SK-N-SH treated with all-trans-retinoic acid at 6 μM for 48 hours (cell line): ENCODE measurements at regions not wholly inside any gene's neighbourhood (a gene's known extent, or its start where the extent isn't known, plus 50 kb on each side); places are given as distances from the start of the nearest gene placed in this dataset.

Experiments
- ATAC-seq: fragments of 200-7000 bp; cut with Tn5 transposase; 3 replicates; pipeline ENCODE4 v1.9.1; 2020; ENCODE audit warnings: mild to moderate bottlenecking, moderate library complexity
- BACH2 ChIP-seq: fragments of 250-450 bp; sonication (Bioruptor Pico); IDR thresholded peaks from 2 replicates; pipeline ENCODE4 v1.9.0; 2021; ENCODE audit warnings: mild to moderate bottlenecking, borderline replicate concordance
- CREB5 ChIP-seq: fragments of 250-450 bp; sonication (Bioruptor Pico); IDR thresholded peaks from 2 replicates; pipeline ENCODE4 v1.5.1; 2020; ENCODE audit warnings: low read depth, mild to moderate bottlenecking, moderate library complexity
- CSDC2 ChIP-seq: fragments of 250-450 bp; sonication (Bioruptor Pico); IDR thresholded peaks from 2 replicates; pipeline ENCODE4 v1.5.0; 2020; ENCODE audit warnings: mild to moderate bottlenecking, moderate library complexity
- ESRRG ChIP-seq: fragments of 250-450 bp; sonication (Bioruptor Pico); IDR thresholded peaks from 2 replicates; pipeline ENCODE4 v1.6.1; 2021; ENCODE audit warnings: mild to moderate bottlenecking
- GLIS3 ChIP-seq: fragments of 250-450 bp; sonication (Bioruptor Pico); IDR thresholded peaks from 2 replicates; pipeline ENCODE4 v1.5.0; 2020; ENCODE audit warnings: mild to moderate bottlenecking, moderate library complexity
- OSR1 ChIP-seq: fragments of 250-450 bp; sonication (Bioruptor Pico); IDR thresholded peaks from 2 replicates; pipeline ENCODE4 v1.8.0; 2022; ENCODE audit warnings: moderate library complexity, mild to moderate bottlenecking, inconsistent platforms
- PATZ1 ChIP-seq: fragments of 250-450 bp; sonication (Bioruptor Pico); IDR thresholded peaks from 2 replicates; pipeline ENCODE4 v1.8.0; 2020; ENCODE audit warnings: mild to moderate bottlenecking, moderate library complexity, borderline replicate concordance
- PPARA ChIP-seq: fragments of 250-450 bp; sonication (Bioruptor Pico); IDR thresholded peaks from 2 replicates; pipeline ENCODE4 v1.5.0; 2020; ENCODE audit warnings: mild to moderate bottlenecking, borderline replicate concordance
- RARB ChIP-seq: fragments of 250-450 bp; sonication (Bioruptor Pico); IDR thresholded peaks from 2 replicates; pipeline ENCODE4 v1.8.0; 2021; ENCODE audit warnings: mild to moderate bottlenecking, moderate library complexity
- TCF4 ChIP-seq: fragments of 250-450 bp; sonication (Bioruptor Pico); IDR thresholded peaks from 2 replicates; pipeline ENCODE4 v1.8.0; 2021; ENCODE audit warnings: mild to moderate bottlenecking, moderate library complexity, borderline replicate concordance
- TOX ChIP-seq: fragments of 250-450 bp; sonication (Bioruptor Pico); IDR thresholded peaks from 2 replicates; pipeline ENCODE4 v1.8.0; 2021; ENCODE audit warnings: mild to moderate bottlenecking, moderate library complexity, borderline replicate concordance
- ZC3H10 ChIP-seq: fragments of 250-450 bp; sonication (Bioruptor Pico); IDR thresholded peaks from 2 replicates; pipeline ENCODE4 v1.5.1; 2021; ENCODE audit warnings: mild to moderate bottlenecking, moderate library complexity
- ZFP3 ChIP-seq: fragments of 250-450 bp; sonication (Bioruptor Pico); IDR thresholded peaks from 2 replicates; pipeline ENCODE4 v1.5.0; 2020; ENCODE audit warnings: mild to moderate bottlenecking, moderate library complexity
- ZFP30 ChIP-seq: fragments of 450-650 bp; formaldehyde crosslinking; IDR thresholded peaks from 2 replicates; pipeline ENCODE4 v1.5.0; 2022; ENCODE audit warnings: mild to moderate bottlenecking, moderate library complexity
- ZNF70 ChIP-seq: fragments of 450-650 bp; formaldehyde crosslinking; IDR thresholded peaks from 2 replicates; pipeline ENCODE4 v1.5.0; 2020; ENCODE audit warnings: mild to moderate bottlenecking, moderate library complexity
- ZNF8 ChIP-seq: fragments of 450-650 bp; formaldehyde crosslinking; IDR thresholded peaks from 2 replicates; pipeline ENCODE4 v1.5.0; 2020; ENCODE audit warnings: mild to moderate bottlenecking, moderate library complexity
- TF ChIP-seq, protein P1 (sequence below): fragments of 250-450 bp; sonication (Bioruptor Pico); IDR thresholded peaks from 2 replicates; pipeline ENCODE4 v1.5.1; 2021; ENCODE audit warnings: mild to moderate bottlenecking, moderate library complexity
- TF ChIP-seq, protein P2 (sequence below): fragments of 250-450 bp; sonication (Bioruptor Pico); IDR thresholded peaks from 2 replicates; pipeline ENCODE4 v1.5.0; 2020; ENCODE audit warnings: mild to moderate bottlenecking, moderate library complexity

- TF ChIP-seq GLIS3 (CRISPR knock-in tag) (no peak), ZNF70 (CRISPR knock-in tag) (no peak), BACH2 (no peak), PPARA (CRISPR knock-in tag) (no peak), CREB5 (CRISPR knock-in tag) (no peak), ZC3H10 (CRISPR knock-in tag) (no peak), ZFP30 (CRISPR knock-in tag) (no peak), ZNF8 (CRISPR knock-in tag) (no peak), TOX (CRISPR knock-in tag) (no peak), PATZ1 (no peak), ZFP3 (CRISPR knock-in tag) (no peak), RARB (no peak), TCF4 (CRISPR knock-in tag) (no peak)
- TF ChIP-seq, protein P1, sequence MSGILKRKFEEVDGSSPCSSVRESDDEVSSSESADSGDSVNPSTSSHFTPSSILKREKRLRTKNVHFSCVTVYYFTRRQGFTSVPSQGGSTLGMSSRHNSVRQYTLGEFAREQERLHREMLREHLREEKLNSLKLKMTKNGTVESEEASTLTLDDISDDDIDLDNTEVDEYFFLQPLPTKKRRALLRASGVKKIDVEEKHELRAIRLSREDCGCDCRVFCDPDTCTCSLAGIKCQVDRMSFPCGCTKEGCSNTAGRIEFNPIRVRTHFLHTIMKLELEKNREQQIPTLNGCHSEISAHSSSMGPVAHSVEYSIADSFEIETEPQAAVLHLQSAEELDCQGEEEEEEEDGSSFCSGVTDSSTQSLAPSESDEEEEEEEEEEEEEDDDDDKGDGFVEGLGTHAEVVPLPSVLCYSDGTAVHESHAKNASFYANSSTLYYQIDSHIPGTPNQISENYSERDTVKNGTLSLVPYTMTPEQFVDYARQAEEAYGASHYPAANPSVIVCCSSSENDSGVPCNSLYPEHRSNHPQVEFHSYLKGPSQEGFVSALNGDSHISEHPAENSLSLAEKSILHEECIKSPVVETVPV, result no peak
- TF ChIP-seq, protein P2, sequence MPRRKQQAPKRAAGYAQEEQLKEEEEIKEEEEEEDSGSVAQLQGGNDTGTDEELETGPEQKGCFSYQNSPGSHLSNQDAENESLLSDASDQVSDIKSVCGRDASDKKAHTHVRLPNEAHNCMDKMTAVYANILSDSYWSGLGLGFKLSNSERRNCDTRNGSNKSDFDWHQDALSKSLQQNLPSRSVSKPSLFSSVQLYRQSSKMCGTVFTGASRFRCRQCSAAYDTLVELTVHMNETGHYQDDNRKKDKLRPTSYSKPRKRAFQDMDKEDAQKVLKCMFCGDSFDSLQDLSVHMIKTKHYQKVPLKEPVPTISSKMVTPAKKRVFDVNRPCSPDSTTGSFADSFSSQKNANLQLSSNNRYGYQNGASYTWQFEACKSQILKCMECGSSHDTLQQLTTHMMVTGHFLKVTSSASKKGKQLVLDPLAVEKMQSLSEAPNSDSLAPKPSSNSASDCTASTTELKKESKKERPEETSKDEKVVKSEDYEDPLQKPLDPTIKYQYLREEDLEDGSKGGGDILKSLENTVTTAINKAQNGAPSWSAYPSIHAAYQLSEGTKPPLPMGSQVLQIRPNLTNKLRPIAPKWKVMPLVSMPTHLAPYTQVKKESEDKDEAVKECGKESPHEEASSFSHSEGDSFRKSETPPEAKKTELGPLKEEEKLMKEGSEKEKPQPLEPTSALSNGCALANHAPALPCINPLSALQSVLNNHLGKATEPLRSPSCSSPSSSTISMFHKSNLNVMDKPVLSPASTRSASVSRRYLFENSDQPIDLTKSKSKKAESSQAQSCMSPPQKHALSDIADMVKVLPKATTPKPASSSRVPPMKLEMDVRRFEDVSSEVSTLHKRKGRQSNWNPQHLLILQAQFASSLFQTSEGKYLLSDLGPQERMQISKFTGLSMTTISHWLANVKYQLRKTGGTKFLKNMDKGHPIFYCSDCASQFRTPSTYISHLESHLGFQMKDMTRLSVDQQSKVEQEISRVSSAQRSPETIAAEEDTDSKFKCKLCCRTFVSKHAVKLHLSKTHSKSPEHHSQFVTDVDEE (CRISPR knock-in tag), result no peak
- TF ChIP-seq, all 23 proteins: peak for 0
- ATAC-seq, result no peak
Measured at GRCh38 chr15:45759936-45760335, 125.1 kb downstream of the SQOR start.

GRCh38 chr15:45762726-45763125 is 127.9 kb downstream of the SQOR start:
- TF ChIP-seq RARB (no peak), ZFP3 (CRISPR knock-in tag) (no peak), ESRRG (CRISPR knock-in tag) (no peak), GLIS3 (CRISPR knock-in tag) (no peak), ZNF70 (CRISPR knock-in tag) (no peak), OSR1 (CRISPR knock-in tag) (no peak), ZC3H10 (CRISPR knock-in tag) (no peak), BACH2 (no peak), ZNF8 (CRISPR knock-in tag) (no peak), PATZ1 (no peak), ZFP30 (CRISPR knock-in tag) (no peak), CSDC2 (CRISPR knock-in tag) (no peak), TCF4 (CRISPR knock-in tag) (no peak)
- TF ChIP-seq, protein P2 (CRISPR knock-in tag), result no peak
- no peak for ATAC-seq
